Body of pancreas (tissue), 4 donors: ENCODE measurements at regions not wholly inside any gene's neighbourhood (a gene's known extent, or its start where the extent isn't known, plus 50 kb on each side); places are given as distances from the start of the nearest gene placed in this dataset.

Experiments used
- ATAC-seq: fragments of 150-250 bp; one replicate; pipeline ENCODE4 v1.9.1; 2016
- DNase-seq, 4 donors: peaks; one replicate each; pipeline ENCODE4 v3.0.0-alpha.2; 2019
- H3K27ac ChIP-seq, 4 donors: fragments of 200-600 bp; sonication (generic); 1 replicate in 3 of 4; 2 replicates in 1 of 4; pipeline versions ENCODE4 v1.5.1 to v1.6.1; 2016 to 2019; ENCODE audit warnings: mild to moderate bottlenecking in 1 of 4, mixed read lengths in 1 of 4, moderate library complexity in 1 of 4
- H3K27me3 ChIP-seq, 2 donors: fragments of 200-600 bp; sonication (generic); one replicate each; pipeline ENCODE4 v1.6.0; 2016; ENCODE audit warnings: mild to moderate bottlenecking in 1 of 2
- H3K36me3 ChIP-seq, 2 donors: fragments of 200-600 bp; sonication (generic); replicated peaks in 1 of 2; 2 replicates each; pipeline ENCODE4 v1.5.1; 2016; ENCODE audit warnings: low read depth in 2 of 2; ENCODE audit not compliant: insufficient read depth in 1 of 2
- H3K4me1 ChIP-seq: fragments of 200-600 bp; sonication (generic); one replicate; pipeline ENCODE4 v1.6.0; 2016
- H3K4me3 ChIP-seq, 2 donors: fragments of 200-600 bp; sonication (generic); 1 replicate in 1 of 2; 2 replicates in 1 of 2; pipeline ENCODE4 v1.5.1; 2016 to 2019
- H3K9me3 ChIP-seq, 3 donors: fragments of 200-600 bp; sonication (generic); 1 replicate in 2 of 3; 2 replicates in 1 of 3; pipeline ENCODE4 v1.5.1; 2016
- POLR2A ChIP-seq, 3 donors: fragments of 450-650 bp; IDR thresholded peaks; one replicate each; pipeline ENCODE4 v1.6.1; 2016; ENCODE audit warnings: antibody characterized with exemption in 3 of 3, mild to moderate bottlenecking in 2 of 3
- WGBS, 2 donors: methylation state at CpG; one replicate each; pipeline ENCODE4 v1.1.5; 2017; 5-methylcytosine and 5-hydroxymethylcytosine counted together
- intact Hi-C: fragments of 100-400 bp; cut with DNase I; formaldehyde crosslinking; loops from one replicate; pipeline ENCODE4 v1.15.1; 2023
- TF ChIP-seq, protein P1 (sequence below), 7 experiments: fragments of 450-650 bp in 4 of 7; fragments of 200-600 bp in 3 of 7; sonication (generic) in 3 of 7; IDR thresholded peaks; one replicate each; pipeline ENCODE4 v1.5.1; 2016 to 2019; ENCODE audit warnings: antibody characterized with exemption in 7 of 7

DNA sequence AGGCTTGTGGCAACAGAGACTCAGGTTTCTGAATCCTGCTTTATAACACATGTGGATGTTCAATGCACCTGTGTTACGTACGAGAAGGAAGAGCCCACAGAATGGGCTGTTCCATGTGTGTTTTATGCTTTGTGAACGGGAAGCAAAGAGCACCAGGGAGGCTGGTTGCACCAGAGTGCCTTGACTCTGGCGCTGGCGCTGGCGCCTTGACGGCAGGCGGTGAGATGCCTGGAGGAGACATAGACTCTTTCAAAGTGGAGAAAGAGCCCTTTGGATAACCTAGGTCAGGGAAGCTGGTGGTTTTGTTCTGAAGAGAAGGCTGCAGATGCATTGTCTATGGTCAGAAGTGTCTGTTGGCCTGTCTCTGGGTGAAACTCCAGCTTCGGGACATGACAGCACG lies 80.2 kb upstream of the APCDD1 start:
- Histone ChIP-seq H3K9me3 (no peaks in the 10 kb centered on the region), H3K27me3 (no peaks in the 10 kb centered on the region), H3K27ac (no peak overlapping the region), H3K4me1 (peaks cover 2% of the 10 kb centered on the region), H3K4me3 (no peak overlapping the region), H3K36me3 (no peaks in the 10 kb centered on the region)
- intact Hi-C loops = no loop called here
- no peak for TF ChIP-seq POLR2A (IDR thresholded peaks at IDR 0.05)
- TF ChIP-seq, protein P1, sequence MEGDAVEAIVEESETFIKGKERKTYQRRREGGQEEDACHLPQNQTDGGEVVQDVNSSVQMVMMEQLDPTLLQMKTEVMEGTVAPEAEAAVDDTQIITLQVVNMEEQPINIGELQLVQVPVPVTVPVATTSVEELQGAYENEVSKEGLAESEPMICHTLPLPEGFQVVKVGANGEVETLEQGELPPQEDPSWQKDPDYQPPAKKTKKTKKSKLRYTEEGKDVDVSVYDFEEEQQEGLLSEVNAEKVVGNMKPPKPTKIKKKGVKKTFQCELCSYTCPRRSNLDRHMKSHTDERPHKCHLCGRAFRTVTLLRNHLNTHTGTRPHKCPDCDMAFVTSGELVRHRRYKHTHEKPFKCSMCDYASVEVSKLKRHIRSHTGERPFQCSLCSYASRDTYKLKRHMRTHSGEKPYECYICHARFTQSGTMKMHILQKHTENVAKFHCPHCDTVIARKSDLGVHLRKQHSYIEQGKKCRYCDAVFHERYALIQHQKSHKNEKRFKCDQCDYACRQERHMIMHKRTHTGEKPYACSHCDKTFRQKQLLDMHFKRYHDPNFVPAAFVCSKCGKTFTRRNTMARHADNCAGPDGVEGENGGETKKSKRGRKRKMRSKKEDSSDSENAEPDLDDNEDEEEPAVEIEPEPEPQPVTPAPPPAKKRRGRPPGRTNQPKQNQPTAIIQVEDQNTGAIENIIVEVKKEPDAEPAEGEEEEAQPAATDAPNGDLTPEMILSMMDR (IDR thresholded peaks at IDR 0.05) = no peak
- no peak for DNase-seq
- WGBS, 2 donors = 84 to 93% methylated on average over 10 of the region's 10 CpGs
- no peak for ATAC-seq

DNA sequence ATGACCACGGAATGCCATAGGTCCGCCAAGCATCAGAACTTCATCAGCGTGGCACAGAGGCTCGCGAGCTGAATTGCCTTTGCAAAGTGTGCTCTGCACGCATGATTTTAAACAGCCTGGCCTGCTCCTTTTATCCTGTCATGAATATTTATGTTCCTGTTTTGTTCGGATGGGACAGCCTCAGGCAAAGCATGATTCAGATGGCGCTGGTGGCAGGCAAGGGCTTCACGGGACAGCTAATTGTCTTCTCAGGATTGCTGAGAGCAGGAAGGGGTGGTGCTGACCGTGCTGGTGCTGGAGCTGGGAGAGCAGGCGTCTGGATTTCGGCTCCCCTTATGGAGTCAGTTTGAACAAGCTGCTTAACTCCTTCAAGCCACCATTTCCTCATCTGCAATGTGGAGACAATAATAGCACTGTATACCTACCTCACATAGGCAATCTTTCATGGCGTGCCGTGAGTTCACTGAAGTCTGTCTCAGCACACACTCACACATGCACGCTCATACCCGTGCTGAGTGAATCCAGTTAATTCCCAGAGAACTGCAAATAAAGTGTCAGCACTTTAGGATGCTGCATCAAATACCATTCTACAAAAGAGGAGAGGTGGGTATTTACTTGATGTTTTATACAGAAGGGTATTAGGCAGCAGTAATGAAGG lies 79.7 kb upstream of the APCDD1 start:
- H3K4me3 ChIP-seq = no peak overlapping the region
- no peaks in the 10 kb centered on the region for H3K4me1 ChIP-seq
- 86 to 93% methylated on average over 16 of the region's 16 CpGs for WGBS, 2 donors
- H3K36me3 ChIP-seq = no peaks in the 10 kb centered on the region
- TF ChIP-seq POLR2A (IDR thresholded peaks at IDR 0.05) = no peak
- TF ChIP-seq, protein P1 (IDR thresholded peaks at IDR 0.05) = no peak
- H3K27ac ChIP-seq = no peak overlapping the region
- ATAC-seq (no peak), DNase-seq (no peak)
- H3K9me3 ChIP-seq = no peaks in the 10 kb centered on the region
- H3K27me3 ChIP-seq = no peaks in the 10 kb centered on the region
- intact Hi-C loops = no loop called here

DNA sequence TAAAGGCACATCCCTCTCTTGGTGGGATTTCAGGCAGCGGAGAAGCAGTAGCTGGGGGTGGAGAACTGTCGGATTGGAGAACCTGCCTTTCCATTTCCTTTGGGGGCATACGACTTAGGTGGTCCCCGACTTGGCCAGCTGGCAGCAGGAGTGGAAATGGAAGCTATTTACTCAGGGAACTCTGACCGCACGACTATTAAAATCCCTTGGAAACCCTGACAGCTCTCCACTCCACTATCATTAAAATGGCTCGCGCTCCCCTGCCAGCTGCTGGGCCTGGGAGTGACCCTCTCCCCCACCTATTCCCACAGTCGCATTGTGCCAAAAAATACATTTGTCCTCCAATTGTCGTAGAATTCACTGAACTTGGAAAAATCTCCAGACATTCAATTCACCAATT lies 77.7 kb upstream of the APCDD1 start:
- H3K4me3 ChIP-seq = no peak overlapping the region
- no peaks in the 10 kb centered on the region for H3K27me3 ChIP-seq
- DNase-seq (no peak), ATAC-seq (no peak)
- no peaks in the 10 kb centered on the region for H3K9me3 ChIP-seq
- 75 to 76% methylated on average over 10 of the region's 10 CpGs for WGBS, 2 donors
- no peaks in the 10 kb centered on the region for H3K4me1 ChIP-seq
- no peaks in the 10 kb centered on the region for H3K36me3 ChIP-seq
- H3K27ac ChIP-seq = no peak overlapping the region
- TF ChIP-seq, protein P1 (IDR thresholded peaks at IDR 0.05) = no peak
- TF ChIP-seq POLR2A (IDR thresholded peaks at IDR 0.05) = no peak
- intact Hi-C loops = no loop called here

DNA sequence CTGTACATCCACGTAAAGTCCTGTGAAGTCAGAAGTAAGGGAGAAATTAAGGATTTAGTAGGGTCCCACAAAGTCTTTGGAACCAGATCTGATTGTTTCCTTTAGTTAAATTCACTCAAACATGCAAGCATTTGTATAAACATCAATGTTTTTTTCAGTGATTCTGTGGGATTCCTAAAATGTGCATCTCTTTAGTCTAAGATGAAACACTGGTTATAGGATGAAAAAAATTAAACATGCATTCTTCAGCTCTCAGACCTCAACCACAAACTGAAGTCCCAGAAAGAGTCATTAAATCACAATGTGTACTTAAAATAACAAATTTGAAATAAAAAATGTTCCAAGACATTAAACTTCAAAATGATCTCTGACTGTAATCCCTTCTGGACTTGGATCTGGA lies 76.5 kb upstream of the APCDD1 start:
- ATAC-seq (no peak), DNase-seq (no peak)
- H3K36me3 ChIP-seq = no peaks in the 10 kb centered on the region
- 81 to 85% methylated on average over 1 of the region's 1 CpG for WGBS, 2 donors
- H3K4me1 ChIP-seq = no peaks in the 10 kb centered on the region
- no peak overlapping the region for H3K27ac ChIP-seq
- TF ChIP-seq, protein P1 (IDR thresholded peaks at IDR 0.05) = no peak
- TF ChIP-seq POLR2A (IDR thresholded peaks at IDR 0.05) = no peak
- intact Hi-C loops = no loop called here
- H3K4me3 ChIP-seq = no peak overlapping the region
- H3K9me3 ChIP-seq = no peaks in the 10 kb centered on the region
- H3K27me3 ChIP-seq = no peaks in the 10 kb centered on the region
